HG03175 (cell line): ENCODE measurements at regions not wholly inside any gene's neighbourhood (a gene's known extent, or its start where the extent isn't known, plus 50 kb on each side); places are given as distances from the start of the nearest gene placed in this dataset.
"Not testable (repeated sequence)": the region's sequence is repeated elsewhere in the genome, so short reads cannot be mapped to it uniquely, and the experiment has no call there.

Source experiments
- ATAC-seq: cut with Tn5 transposase; IDR thresholded peaks from one replicate; pipeline ENCODE4 v1.9.1; 2021; ENCODE audit warnings: mild to moderate bottlenecking, moderate library complexity; ENCODE audit not compliant: unreplicated experiment

DNA sequence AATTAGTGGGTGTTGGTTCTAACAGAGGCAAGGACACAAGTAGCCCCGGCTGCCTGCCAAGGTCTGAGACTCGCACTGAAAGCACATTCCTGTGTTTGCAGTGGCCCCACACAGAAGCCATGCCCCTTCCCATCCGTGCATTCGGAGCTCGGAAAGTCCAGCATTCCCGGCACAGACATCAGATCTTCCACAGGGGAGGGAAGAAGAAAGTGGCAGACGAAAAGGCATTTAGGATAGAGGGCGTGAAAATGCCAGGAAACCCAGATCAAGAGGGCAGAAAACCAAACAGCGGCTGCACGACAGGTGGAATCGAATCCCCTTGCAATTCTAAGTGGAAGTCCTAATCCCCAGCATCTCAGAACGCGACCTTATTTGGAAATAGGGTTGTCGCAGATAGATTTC, 105.5 kb upstream of the ASB18 start:
- ATAC-seq, result no peak

- ATAC-seq, result no peak
These were observed 106.7 kb upstream of the ASB18 start for GRCh38 chr2:236370847-236371409.

DNA sequence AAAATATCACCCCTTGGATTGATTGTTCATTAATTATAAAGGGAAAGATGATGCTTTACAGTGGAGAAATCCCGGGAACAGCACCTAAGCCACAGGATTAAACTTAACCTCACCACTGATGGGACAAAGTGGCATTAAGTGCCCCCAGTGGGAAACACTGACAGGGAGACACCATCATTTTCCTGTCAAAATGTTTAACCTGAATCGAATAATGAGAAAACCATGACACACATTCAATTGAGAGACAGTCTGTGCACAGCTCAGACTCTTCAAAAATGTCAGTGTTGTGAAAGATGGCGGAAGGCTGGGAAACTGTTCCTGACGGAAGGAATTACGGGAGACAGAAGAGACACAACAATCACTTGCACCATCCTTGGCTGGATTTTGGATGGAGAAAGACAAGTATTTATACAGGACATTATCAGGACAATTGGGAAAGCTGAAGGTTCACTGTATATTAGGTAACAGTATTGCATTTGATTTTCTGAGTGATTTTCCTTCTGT, 111.8 kb upstream of the ASB18 start:
- ATAC-seq, result no peak

DNA sequence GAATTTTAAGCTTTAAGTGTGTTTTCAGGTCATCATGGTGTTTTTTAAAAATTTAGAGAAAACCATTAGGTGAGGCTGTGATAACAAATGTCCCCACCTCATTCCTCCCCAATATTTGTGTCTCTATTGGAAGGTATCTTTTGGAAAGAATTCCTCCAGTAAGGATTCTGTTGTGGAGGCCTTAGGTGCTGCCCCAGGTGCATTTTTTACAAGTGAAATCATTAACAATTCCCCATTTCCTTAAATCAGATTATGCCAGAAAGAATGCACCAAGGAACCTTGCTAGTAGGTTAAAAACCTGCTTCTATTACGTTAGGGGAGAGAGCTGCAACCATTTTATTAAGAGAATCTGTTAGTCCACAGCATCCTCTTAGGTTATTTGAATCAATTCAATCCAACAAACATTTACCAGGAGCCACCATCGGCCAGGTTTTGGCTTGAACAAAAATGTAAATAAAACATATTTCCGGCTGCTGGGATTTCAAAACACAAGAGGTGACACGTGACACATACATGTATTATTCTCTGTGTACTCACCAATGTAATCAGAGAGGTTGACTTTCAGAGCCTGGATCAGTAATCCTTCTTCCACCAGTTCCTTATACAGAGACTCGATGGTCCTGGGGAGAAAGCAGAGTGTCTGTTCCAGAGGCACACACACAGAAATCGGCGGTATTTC, 112.5 kb upstream of the ASB18 start:
- ATAC-seq, result no peak

- ATAC-seq, result no peak
These were observed 115.9 kb upstream of the ASB18 start for GRCh38 chr2:236380051-236380612.

DNA sequence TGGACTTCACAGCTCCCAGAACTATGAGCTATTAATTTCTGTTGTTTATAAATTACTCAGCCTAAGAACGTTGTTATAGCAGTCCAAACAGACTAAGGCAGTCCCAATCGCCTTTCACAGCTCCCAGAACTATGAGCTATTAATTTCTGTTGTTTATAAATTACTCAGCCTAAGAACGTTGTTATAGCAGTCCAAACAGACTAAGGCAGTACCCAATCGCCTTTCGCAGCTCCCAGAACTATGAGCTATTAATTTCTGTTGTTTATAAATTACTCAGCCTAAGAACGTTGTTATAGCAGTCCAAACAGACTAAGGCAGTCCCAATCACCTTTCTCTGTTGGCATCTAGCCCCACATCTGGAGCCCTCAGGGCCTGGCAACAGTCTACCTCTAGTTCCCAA, 117.0 kb upstream of the ASB18 start:
- ATAC-seq, result not testable (repeated sequence)

GRCh38 chr2:236389284-236390216, 125.3 kb upstream of the ASB18 start:
- ATAC-seq, result not testable (repeated sequence)

GRCh38 chr2:236393101-236393500, 128.9 kb upstream of the ASB18 start:
- ATAC-seq, result no peak

DNA sequence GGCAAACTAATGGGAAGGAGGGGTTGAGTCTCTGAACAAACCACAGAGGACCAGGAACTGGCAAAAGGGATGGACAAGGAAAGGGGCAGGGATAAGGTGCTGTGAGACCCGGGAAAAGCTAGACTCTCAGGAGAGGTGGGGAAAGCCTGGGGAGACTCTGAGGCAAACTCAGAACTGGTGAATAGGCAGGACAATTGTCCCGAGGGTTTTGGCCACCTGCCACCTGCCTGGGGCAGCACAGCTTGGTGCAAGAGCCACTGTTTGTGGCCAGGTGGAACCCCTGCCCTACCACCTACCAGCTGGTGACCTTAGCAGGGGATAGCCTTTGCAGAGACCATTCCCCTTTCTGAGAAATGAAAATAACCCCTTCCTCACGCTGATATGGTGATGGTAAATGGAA, 129.4 kb upstream of the ASB18 start:
- ATAC-seq, result no peak

DNA sequence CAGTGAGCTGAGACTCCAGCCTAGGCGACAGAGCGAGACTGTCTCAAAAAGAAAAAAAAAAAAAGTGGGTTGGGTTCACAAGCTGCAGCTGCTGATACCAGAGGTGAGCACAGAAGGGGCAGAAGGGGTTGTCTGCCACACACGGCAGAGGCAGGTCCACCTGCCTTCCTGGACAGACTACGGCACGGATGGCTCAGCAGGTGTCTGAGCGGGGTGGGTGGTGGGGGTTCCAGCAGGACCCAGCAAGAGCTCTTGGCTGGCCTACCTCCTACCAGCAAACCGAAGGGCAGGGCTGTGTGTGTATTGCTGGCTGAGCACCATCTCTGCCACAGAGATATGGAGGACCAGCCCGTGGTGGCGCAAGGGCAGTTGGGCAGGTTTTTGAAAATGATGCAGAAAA, 130.4 kb upstream of the ASB18 start:
- ATAC-seq, result no peak

DNA sequence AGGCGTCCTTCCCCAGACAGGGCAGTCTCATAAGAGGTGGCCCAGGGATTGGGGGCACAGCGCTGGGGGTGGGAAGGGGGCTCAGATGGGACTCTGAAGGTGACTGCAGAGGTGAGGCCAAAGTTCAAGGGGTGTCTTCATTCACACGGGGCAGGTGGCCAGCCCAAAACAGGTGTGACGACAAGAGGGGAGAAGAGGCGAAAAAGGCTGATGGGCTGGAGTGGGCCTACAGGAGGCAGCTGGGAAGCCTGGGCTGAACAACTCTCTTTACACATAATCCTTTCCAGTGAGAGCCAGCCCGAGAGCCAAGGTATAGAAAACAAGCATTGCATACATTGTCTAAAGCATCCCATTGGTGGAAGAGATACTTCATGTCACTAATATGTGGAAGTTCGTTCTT, 130.9 kb upstream of the ASB18 start:
- no peak for ATAC-seq

GRCh38 chr2:236396818-236397350, 132.7 kb upstream of the ASB18 start:
- no peak for ATAC-seq

GRCh38 chr2:236397681-236398080, 133.5 kb upstream of the ASB18 start:
- ATAC-seq, result no peak

- no peak for ATAC-seq
These were observed 135.2 kb upstream of the ASB18 start for GRCh38 chr2:236399409-236399808.

DNA sequence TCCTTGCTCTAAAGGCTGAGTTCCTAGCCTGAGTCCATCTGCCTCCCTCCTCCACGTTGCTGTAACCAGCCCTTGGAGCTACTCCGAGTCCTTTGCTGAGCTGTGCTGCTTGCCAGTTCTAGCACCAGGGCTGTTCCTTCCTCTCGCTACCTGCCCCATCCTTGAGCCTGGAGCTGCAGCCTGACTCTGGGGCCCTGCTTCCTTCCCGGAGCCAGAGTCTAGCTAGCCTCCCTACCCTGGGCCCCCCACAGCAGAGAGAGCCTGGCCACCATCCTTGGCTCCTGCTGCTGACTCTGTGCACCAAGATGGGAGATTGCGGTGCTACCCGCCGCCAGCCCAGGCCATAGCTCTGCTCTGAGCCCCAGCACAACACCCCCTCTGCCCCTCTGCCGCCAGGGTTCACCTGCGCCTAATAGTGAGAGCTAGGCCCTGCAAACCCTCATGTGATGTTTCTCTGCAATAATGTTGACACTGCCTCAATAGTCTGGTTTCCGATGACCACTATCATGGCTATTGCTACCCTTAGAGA, 135.9 kb upstream of the ASB18 start:
- ATAC-seq, result no peak

GRCh38 chr2:236400594-236401360, 136.6 kb upstream of the ASB18 start:
- no peak for ATAC-seq

- no peak for ATAC-seq
These were observed 138.0 kb upstream of the ASB18 start for GRCh38 chr2:236402033-236402790.

- ATAC-seq, result no peak
These were observed 138.9 kb upstream of the ASB18 start for GRCh38 chr2:236403125-236403524.

GRCh38 chr2:236403811-236404210, 139.6 kb upstream of the ASB18 start:
- ATAC-seq, result no peak
